Glomerular visceral epithelial cell (primary cell): ENCODE measurements at regions not wholly inside any gene's neighbourhood (a gene's known extent, or its start where the extent isn't known, plus 50 kb on each side); places are given as distances from the start of the nearest gene placed in this dataset.

Experiments used
- DNase-seq: peaks from one replicate; pipeline ENCODE4 v3.0.0-alpha.2; 2016; ENCODE audit errors: extremely low spot score

GRCh38 chr11:115911613-115912346 lies 407.6 kb upstream of the CADM1 start:
- no peak for DNase-seq

GRCh38 chr11:115910379-115910778 lies 406.2 kb upstream of the CADM1 start:
- no peak for DNase-seq

GRCh38 chr11:115906171-115906570 lies 402.0 kb upstream of the CADM1 start:
- DNase-seq: no peak

GRCh38 chr11:115905341-115906000 lies 401.3 kb upstream of the CADM1 start:
- DNase-seq: peak; percentile 36

GRCh38 chr11:115903179-115903578 lies 399.0 kb upstream of the CADM1 start:
- no peak for DNase-seq

- no peak for DNase-seq
These were observed 396.9 kb upstream of the CADM1 start for GRCh38 chr11:115901069-115901468.

- no peak for DNase-seq
These were observed 395.9 kb upstream of the CADM1 start for GRCh38 chr11:115900111-115900510.

GRCh38 chr11:115897707-115898106 lies 393.5 kb upstream of the CADM1 start:
- no peak for DNase-seq

GRCh38 chr11:115896084-115896483 lies 391.9 kb upstream of the CADM1 start:
- DNase-seq: no peak

GRCh38 chr11:115895594-115895993 lies 391.4 kb upstream of the CADM1 start:
- no peak for DNase-seq

GRCh38 chr11:115894176-115894575 lies 390.0 kb upstream of the CADM1 start:
- DNase-seq: no peak

- DNase-seq: peak; percentile 40
These were observed 389.4 kb upstream of the CADM1 start for GRCh38 chr11:115893461-115894099.

GRCh38 chr11:115892016-115892415 lies 387.8 kb upstream of the CADM1 start:
- DNase-seq: peak; percentile 63

GRCh38 chr11:115891581-115891980 lies 387.4 kb upstream of the CADM1 start:
- DNase-seq: no peak

GRCh38 chr11:115890500-115890899 lies 386.3 kb upstream of the CADM1 start:
- DNase-seq: no peak

GRCh38 chr11:115889712-115890111 lies 385.5 kb upstream of the CADM1 start:
- no peak for DNase-seq

GRCh38 chr11:115887727-115888126 lies 383.5 kb upstream of the CADM1 start:
- DNase-seq: no peak

GRCh38 chr11:115887316-115887715 lies 383.1 kb upstream of the CADM1 start:
- DNase-seq: no peak

GRCh38 chr11:115886422-115886733 lies 382.2 kb upstream of the CADM1 start:
- DNase-seq: no peak

GRCh38 chr11:115885535-115886421 lies 381.6 kb upstream of the CADM1 start:
- no peak for DNase-seq

- DNase-seq: no peak
These were observed 380.8 kb upstream of the CADM1 start for GRCh38 chr11:115884800-115885534.
